ENCODE measurements at regions not wholly inside any gene's neighbourhood (a gene's known extent, or its start where the extent isn't known, plus 50 kb on each side); places are given as distances from the start of the nearest gene placed in this dataset.

- TF ChIP-seq GATA2 (IDR thresholded peaks at IDR 0.05; ENCODE audit: low read depth, low read length) (no peak), GATA3 (IDR thresholded peaks at IDR 0.05; ENCODE audit: low read depth, low read length) (no peak)
Measured at GRCh38 chr14:25351269-25351668, 301.3 kb upstream of the STXBP6 start.
